Skeletal muscle satellite cell (primary cell): ENCODE measurements at regions not wholly inside any gene's neighbourhood (a gene's known extent, or its start where the extent isn't known, plus 50 kb on each side); places are given as distances from the start of the nearest gene placed in this dataset.
"Not testable (repeated sequence)": the region's sequence is repeated elsewhere in the genome, so short reads cannot be mapped to it uniquely, and the experiment has no call there.

Source experiments
- H3K27me3 ChIP-seq: 2 replicates; pipeline ENCODE4 v1.7.0; 2013; ENCODE audit warnings: low read length; ENCODE audit not compliant: control insufficient read depth, insufficient read depth
- H3K36me3 ChIP-seq: 2 replicates; pipeline ENCODE4 v1.7.0; 2013; ENCODE audit warnings: mild to moderate bottlenecking, control low read depth, low read length; ENCODE audit not compliant: insufficient read depth
- H3K4me1 ChIP-seq: 2 replicates; pipeline ENCODE4 v1.7.0; 2013; ENCODE audit warnings: low read length; ENCODE audit not compliant: control insufficient read depth, insufficient read depth
- H3K4me2 ChIP-seq: 2 replicates; pipeline ENCODE4 v1.7.0; 2013; ENCODE audit warnings: mild to moderate bottlenecking, low read length
- H3K4me3 ChIP-seq: 2 replicates; pipeline ENCODE4 v1.7.0; 2013; ENCODE audit warnings: low read length
- H3K9ac ChIP-seq: 2 replicates; pipeline ENCODE4 v1.7.0; 2013; ENCODE audit warnings: mild to moderate bottlenecking, low read depth, low read length, moderate library complexity
- H3K9me3 ChIP-seq: replicated peaks from 2 replicates; pipeline ENCODE4 v1.7.0; 2013; ENCODE audit warnings: mild to moderate bottlenecking, control low read depth, low read length

DNA sequence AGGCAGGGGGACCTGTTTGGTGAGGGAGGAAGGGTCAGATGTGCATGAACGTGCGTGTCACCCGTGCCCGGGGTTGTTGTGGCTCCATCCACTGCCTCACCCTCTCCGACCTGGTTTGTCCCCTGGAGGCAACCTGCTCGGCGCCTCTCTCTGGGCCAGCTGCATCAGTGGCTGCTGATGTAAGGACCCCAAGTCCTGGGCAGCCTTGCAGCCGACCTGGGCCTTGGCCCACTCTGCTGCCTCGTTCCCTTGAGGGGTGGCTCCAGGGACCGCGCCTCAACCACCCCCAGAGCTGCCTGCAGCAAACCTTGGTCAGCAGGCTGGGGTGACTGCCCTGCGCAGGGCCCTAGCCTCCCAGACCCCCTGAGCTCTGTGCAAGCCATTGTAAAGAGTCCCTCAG lies 351.7 kb downstream of the TMEM121 start:
- peaks cover 9% of the 10 kb centered on the region for H3K9me3 ChIP-seq
- no peaks in the 10 kb centered on the region for H3K27me3 ChIP-seq
- no peak overlapping the region for H3K9ac ChIP-seq
- H3K4me3 ChIP-seq, result no peak overlapping the region
- H3K4me2 ChIP-seq, result no peak overlapping the region
- H3K4me1 ChIP-seq, result no peaks in the 10 kb centered on the region
- H3K36me3 ChIP-seq, result no peaks in the 10 kb centered on the region

DNA sequence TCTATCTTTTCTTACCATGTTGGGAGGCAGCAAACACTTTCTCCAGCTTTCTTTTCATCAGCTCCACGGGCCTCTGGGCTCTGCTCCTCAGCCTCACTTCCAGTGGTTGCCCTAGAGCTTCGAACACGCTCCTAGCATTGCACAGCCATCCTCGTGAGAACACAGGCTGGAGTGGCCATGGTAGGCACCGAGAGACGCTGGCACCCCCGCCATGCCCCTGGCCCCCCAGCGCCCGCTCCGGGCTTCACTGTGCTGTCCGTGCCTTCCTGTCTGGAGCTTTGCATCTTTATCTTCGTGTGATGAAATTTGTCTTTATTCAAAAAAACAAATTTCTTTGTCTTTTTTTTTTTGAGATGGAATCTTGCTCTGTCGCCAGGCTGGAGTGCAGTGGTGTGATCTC lies 352.2 kb downstream of the TMEM121 start:
- no peak overlapping the region for H3K9ac ChIP-seq
- H3K4me2 ChIP-seq, result no peak overlapping the region
- H3K27me3 ChIP-seq, result no peaks in the 10 kb centered on the region
- no peak overlapping the region for H3K4me3 ChIP-seq
- no peaks in the 10 kb centered on the region for H3K36me3 ChIP-seq
- H3K4me1 ChIP-seq, result no peaks in the 10 kb centered on the region
- peaks cover 9% of the 10 kb centered on the region for H3K9me3 ChIP-seq

DNA sequence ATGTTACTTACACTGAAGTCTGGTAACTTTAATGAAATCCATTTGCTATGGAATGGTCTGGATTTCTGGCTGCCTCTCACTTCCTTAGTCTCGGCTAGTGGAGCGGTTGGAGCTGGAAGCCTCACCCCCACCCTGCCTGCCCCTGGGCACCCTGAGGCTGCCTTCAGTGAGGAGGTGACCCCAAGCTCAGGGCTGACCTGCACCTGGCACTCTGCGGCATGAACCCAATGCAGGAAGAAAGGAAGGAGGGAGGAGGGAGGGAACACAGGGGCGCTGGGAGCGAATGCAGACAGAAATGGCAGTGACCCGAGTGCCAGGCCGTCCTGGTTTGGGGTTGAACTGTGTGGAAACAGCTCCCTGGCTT lies 353.1 kb downstream of the TMEM121 start:
- Histone ChIP-seq H3K36me3 (no peaks in the 10 kb centered on the region), H3K4me1 (no peaks in the 10 kb centered on the region), H3K4me3 (no peak overlapping the region), H3K9me3 (peaks cover 9% of the 10 kb centered on the region), H3K9ac (no peak overlapping the region), H3K27me3 (no peaks in the 10 kb centered on the region), H3K4me2 (no peak overlapping the region)

DNA sequence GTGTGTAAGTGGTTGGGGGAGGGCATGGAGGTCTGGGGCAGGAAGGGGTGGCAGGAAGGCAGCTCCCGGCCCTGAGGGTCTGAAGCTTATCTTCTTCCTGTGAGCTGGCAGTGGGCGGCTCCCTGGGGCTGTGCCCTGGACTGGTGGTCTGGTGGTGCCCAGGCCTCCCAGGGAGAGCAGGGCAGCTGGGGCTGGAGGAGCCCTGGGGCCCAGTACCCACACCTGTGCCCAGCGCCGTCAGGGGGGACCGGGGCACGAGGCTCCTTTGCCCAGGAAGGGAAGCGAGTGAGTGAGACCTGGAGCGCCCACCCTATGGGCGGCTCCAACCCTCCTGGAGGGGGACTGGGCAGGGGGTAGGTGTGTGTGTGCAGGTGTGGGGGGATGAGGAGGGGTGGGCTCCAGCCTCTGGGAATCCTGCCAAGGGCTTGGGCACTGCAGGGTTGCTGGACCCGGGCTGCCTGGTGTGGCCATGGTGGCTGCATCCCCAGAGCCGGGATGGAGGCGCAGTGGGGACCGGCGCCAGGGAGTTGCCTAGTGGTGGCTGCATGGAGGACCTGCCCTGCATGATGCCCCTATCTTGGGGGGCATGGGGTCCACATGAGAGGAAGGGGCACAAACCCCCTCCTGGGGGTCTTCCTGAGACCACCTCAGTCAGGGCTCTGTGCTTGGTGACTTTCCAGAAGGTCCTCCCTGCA lies 353.6 kb downstream of the TMEM121 start:
- Histone ChIP-seq H3K9me3 (peaks cover 9% of the 10 kb centered on the region), H3K4me2 (no peak overlapping the region), H3K27me3 (no peaks in the 10 kb centered on the region), H3K36me3 (no peaks in the 10 kb centered on the region), H3K4me1 (no peaks in the 10 kb centered on the region), H3K4me3 (no peak overlapping the region), H3K9ac (no peak overlapping the region)

DNA sequence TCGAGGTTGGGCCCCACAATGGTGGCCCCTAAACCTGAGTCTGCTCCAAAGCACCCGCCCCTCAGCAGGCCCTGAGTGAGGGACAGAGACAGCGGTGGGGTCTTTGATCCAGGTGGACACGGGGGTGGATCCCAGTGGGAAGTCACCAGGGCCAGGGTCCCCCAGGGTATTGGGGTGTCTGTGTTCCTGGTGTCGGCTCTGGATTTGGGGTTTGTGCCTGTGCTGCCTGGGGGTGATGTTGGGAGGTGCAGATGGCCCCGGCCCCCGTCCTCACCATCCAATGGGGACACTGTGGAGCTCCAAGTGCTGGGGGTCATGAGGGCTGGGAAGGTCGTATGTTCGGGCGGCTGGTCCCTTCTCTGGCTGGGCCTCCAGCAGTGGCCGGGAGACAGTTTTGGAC lies 354.2 kb downstream of the TMEM121 start:
- H3K27me3 ChIP-seq, result no peaks in the 10 kb centered on the region
- no peak overlapping the region for H3K4me3 ChIP-seq
- no peak overlapping the region for H3K4me2 ChIP-seq
- H3K9ac ChIP-seq, result no peak overlapping the region
- no peaks in the 10 kb centered on the region for H3K36me3 ChIP-seq
- H3K9me3 ChIP-seq, result peaks cover 9% of the 10 kb centered on the region
- no peaks in the 10 kb centered on the region for H3K4me1 ChIP-seq

DNA sequence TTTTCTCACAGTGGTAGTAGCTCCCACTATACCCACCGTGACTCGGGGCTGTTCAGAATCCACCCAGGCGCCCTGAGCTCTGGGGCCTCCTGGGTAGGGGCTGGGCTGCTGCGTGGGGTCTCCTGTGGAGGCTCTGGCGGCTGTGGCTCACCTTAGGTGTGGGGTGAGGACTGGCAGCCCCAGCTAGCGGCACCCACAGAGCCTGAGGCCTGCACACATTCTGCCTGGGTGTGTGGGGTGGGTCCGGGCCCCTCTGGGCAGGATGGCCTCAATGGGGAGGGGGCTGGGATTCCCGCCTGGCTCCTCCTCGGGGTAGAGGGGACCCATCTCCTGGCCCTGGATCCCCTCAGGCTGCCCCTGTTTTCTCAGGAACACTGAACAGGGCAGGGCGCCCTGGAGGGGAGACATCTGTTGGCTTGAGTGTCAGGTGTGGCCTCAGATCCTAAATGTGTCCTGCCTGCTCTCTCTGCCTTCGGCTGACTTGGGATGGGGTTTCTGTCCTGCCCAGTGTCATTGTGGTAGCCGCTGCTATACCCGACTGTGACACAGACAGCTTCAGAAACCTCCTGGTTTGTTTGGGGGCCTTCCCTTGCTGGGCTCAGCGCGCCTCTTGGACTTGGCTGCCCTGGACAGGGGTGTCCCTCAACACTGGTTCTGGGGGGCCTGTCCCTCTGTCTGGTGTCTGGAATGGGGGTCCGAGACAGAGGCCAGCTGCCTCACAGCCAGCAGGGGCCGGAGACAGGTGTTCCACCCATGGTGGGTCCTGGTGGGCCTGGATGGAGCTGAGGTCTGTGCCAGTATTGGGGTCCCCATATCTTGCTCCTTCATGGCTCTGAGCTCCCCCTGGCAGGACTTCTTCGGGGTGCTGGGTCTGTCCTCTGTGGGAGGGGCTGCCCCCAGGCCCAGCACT lies 354.9 kb downstream of the TMEM121 start:
- H3K36me3 ChIP-seq, result no peaks in the 10 kb centered on the region
- no peak overlapping the region for H3K9ac ChIP-seq
- no peaks in the 10 kb centered on the region for H3K27me3 ChIP-seq
- no peak overlapping the region for H3K4me3 ChIP-seq
- H3K9me3 ChIP-seq, result peaks cover 13% of the 10 kb centered on the region
- no peaks in the 10 kb centered on the region for H3K4me1 ChIP-seq
- no peak overlapping the region for H3K4me2 ChIP-seq

DNA sequence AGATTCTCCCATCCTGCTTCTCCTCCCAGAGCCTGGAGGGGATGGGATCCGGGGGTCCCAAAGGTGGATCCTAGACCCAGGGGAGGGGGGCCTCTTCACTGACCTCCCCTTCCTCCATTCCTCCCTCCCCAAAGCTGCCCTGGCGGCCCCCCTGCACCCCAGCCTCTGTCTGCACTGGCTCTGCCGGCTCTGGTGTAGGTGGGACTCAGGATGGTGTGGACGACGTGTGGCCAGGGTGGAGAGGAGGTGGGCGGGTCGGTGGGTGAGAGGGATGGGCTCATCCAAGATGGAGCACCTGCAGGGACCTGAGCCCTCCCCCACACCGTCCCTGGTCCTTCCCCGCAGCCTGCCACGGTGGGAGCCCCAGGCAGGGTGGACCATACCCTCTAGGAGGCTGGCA lies 355.6 kb downstream of the TMEM121 start:
- H3K4me3 ChIP-seq, H3K9ac ChIP-seq, H3K4me1 ChIP-seq, H3K36me3 ChIP-seq, H3K4me2 ChIP-seq, H3K27me3 ChIP-seq: not testable (repeated sequence)
- H3K9me3 ChIP-seq, result peaks cover 13% of the 10 kb centered on the region

DNA sequence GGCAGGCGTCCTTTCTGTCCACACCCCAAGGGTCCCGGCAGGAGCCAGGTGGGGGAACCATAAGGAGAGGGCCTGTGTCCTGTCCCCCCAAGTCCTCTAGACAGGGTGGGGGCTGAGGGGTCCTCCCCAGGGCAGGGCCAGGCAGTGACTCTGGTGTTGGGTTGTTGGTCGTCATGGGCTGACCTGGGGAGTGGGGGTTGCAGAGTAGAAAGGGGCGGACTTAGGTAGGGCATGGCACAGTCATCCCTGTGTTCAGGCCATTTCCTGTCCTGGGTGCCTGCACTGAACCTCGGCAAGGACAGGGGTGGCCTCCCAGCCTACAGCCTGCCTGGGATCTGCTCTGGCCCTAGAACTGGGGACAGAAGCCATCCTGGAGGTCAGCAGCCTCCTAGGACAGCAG lies 356.2 kb downstream of the TMEM121 start:
- H3K9ac ChIP-seq, result no peak overlapping the region
- H3K4me2 ChIP-seq, result no peak overlapping the region
- H3K36me3 ChIP-seq, result no peaks in the 10 kb centered on the region
- peaks cover 10% of the 10 kb centered on the region for H3K9me3 ChIP-seq
- H3K4me1 ChIP-seq, result no peaks in the 10 kb centered on the region
- H3K4me3 ChIP-seq, result no peak overlapping the region
- no peaks in the 10 kb centered on the region for H3K27me3 ChIP-seq

DNA sequence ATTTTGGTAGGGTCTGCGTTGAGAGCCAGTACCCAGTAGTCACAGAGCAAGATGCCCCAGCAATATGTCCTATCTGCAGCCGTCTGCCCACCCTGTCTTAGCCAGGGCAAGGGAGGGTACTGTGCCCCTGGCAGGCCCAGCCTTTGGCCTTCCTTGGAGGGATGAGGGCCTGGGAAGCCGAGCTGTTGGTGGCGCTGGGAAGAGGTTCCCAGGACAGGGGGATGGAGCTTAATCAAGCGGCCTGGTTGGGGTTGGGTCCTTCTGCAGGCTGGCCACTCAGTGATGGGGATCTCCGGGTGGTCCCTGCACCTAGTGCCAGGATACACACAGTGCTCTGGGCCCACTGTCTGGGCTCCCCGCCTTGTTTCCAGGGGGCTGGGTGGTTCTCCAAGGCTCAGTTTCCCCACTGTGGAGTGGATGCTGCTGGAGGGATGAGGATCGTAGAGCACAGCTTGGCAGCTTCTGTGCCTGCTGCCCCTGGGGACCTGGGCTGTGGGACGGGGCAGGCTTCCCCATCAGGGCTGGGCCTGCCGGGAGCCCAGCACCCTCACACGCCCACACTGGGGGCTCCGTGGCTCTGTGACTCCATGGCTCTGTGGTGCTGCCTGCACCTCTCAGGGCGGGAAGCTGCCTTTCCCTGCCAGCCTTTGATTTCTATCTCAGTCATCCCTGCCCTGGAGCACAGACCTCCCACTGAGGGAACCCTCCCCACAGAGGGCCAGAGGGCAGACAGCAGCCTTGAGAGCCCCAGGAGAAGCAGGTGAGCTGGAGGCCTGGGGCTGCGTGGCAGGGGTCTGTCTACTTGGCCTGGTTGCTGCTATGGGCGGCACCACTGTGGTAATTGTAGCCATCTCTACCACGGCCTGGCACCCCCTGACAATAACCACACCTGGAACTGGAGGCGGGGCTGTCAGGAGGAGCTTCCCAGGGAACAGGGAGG lies 357.0 kb downstream of the TMEM121 start:
- peaks cover 10% of the 10 kb centered on the region for H3K9me3 ChIP-seq
- H3K9ac ChIP-seq, result no peak overlapping the region
- H3K36me3 ChIP-seq, result no peaks in the 10 kb centered on the region
- no peaks in the 10 kb centered on the region for H3K4me1 ChIP-seq
- no peak overlapping the region for H3K4me3 ChIP-seq
- H3K4me2 ChIP-seq, result no peak overlapping the region
- no peaks in the 10 kb centered on the region for H3K27me3 ChIP-seq

DNA sequence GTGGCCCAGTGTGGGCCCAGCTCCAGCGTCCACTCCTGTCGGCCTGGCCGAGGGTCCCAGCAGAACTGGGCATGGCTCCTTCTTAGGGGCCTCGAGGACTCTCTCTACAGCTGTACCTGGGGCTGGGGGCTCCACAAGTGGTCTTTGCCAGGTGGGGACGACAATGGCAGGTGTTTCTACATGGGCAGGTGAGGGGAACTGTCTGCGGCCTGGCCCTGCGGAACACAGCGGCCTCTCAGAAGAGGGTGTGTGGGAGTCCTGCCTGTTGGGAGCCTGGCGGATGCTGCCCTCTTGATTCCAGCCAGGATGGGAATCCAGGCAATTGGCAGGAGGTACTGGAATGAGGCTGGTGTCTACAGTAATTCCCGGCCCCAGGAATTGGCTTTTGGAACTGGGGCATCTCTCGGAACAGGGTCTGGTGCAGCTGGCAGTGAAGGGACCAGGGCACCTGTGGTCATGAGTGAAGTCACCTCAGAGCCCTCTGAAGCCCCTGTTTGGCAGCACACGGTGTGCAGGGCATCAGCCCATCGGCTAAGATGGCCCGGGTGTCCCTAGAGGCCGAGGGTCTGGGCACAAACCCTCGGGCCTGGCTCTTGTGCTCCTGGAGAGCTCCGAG lies 357.9 kb downstream of the TMEM121 start:
- not testable (repeated sequence) for H3K27me3 ChIP-seq, H3K9me3 ChIP-seq, H3K4me3 ChIP-seq, H3K36me3 ChIP-seq, H3K4me2 ChIP-seq, H3K9ac ChIP-seq, H3K4me1 ChIP-seq

DNA sequence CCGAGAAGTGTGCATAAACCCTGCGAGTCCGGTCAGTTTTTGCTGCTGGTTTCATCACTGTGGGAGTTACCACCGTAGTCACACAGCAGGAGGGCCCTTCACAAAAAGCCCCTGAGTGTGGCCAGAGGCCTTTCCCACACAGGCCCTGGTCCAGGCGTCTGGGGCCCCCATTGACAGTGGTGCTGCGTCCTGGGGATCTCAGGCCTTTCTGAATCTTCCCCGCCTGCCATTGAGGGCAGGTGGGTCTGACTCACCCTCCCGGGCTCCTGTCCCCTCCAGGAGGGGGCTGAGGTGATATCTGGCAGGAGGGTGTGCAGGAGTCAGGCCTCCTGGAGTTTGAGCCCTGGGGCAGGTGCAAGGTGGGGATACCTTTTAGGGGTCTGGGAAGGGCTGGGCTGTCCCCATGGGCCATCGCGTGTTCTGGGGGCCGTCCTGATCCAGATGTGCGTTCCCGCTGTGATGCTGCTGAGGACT lies 358.5 kb downstream of the TMEM121 start:
- no peak overlapping the region for H3K4me3 ChIP-seq
- no peak overlapping the region for H3K4me2 ChIP-seq
- H3K36me3 ChIP-seq, result no peaks in the 10 kb centered on the region
- H3K9me3 ChIP-seq, result peaks cover 13% of the 10 kb centered on the region
- no peaks in the 10 kb centered on the region for H3K27me3 ChIP-seq
- no peaks in the 10 kb centered on the region for H3K4me1 ChIP-seq
- no peak overlapping the region for H3K9ac ChIP-seq
